HG02678 (cell line): ENCODE measurements at regions not wholly inside any gene's neighbourhood (a gene's known extent, or its start where the extent isn't known, plus 50 kb on each side); places are given as distances from the start of the nearest gene placed in this dataset.

Source experiments
- ATAC-seq: cut with Tn5 transposase; IDR thresholded peaks from one replicate; pipeline ENCODE4 v1.9.1; 2021; ENCODE audit warnings: mild to moderate bottlenecking, moderate library complexity; ENCODE audit not compliant: unreplicated experiment

DNA sequence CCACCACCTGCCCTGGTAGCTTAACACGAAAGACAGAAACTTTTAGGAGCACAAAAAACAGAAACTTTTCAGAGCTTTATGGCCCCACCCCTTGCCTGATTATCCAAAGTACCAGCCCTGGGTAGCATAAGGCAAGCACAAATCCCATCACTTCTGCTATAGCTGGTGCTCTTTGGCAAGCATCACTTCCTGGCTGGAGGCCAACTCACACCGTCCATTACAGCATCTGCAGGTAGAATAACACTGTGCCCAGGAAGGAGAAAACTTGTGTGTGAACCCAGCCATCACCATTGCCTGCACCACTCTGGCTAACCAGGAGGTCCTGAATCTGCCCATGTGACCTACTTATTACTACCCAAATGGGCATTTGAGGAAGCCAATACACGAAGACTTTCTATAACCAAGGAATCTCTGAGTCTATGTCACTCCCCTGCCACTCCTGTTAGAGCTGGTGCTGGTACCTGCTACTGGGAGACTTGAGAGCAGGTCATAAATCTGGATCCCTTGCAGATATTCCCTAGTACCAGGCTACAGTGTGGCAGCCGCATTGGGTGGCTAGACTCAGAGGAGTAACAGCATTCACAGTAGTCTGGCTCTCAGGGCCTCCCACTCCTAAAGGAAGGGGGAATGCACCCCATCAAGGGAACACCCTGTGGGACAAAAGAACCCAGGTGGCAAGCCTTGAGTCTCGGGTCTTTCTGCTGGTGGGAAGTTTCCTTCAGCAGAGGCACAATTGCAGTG is 73.3 kb upstream of the AKAP13 start:
- ATAC-seq: no peak

DNA sequence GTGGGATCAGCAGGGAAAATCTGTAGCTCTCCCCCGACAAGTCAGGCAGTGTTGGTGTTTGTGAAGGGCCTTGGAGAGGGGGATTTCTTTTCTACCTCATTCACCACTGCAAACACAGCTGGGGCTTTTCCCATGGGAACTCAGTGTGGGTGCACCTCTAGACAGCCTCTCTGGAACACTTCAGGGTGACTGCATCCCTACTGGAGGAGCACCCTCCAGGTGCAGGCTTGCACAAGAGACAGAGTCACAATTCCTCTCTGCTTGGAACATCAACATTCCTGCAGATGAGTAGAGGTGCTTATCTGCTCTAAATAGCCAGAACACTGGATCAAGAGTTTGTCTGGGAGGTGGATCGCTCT is 72.7 kb upstream of the AKAP13 start:
- ATAC-seq: no peak

DNA sequence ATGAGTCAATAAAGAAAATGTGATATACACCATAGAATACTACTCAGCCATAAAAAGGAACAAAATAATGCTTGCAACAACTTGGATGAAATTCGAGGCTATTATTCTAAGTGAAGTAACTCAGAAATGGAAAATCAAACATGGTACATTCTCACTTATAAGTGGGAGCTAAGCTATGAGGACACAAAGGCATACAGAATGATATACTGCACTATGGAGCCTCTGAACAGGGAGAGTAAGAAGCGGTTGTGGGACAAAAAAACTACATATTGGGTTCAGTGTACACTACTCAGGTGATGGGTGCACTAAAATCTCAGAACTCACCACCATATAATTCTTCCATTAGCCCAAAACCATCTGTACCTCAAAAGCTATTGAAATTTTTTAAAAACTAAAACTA is 68.8 kb upstream of the AKAP13 start:
- no peak for ATAC-seq

DNA sequence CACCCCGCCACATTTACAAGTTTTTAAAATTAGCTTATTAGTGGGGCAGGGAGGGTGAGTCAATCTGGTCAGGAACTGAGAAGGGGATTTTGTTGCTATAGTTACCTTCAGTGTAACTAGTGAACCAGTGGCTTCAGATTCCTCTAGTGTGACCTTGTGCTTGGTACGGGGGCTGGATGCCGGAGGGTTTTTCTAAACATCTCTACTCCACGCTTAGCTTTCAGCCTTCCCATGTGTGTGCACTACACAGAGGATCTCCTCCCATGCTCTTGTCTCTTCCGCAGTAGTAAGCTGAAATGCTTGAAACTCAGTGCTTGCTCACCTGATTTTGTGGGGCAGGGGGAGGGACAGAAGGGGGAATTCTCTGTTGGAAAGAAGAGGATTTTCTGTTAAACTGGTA is 67.9 kb upstream of the AKAP13 start:
- ATAC-seq: peak; percentile 96

DNA sequence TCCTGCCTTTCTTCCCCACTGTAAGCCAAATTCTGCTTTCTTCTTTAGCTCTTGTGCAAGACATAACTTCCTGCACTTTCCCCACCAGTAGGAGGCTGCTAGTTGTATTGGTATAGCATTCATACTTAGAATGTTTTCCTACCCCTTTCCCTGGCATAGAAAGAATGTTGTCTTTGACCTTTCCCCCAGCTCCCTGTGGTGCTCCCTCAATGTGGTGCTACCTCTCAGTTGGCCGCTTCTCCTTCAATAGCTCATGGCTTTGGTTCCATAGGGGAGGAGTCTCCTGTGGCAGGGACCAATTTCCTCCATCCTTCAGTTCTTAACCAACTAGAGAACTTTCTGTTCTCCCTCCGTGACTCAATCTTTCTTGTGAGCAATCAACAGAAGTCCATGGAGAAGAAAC is 67.5 kb upstream of the AKAP13 start:
- ATAC-seq: peak; percentile 24

DNA sequence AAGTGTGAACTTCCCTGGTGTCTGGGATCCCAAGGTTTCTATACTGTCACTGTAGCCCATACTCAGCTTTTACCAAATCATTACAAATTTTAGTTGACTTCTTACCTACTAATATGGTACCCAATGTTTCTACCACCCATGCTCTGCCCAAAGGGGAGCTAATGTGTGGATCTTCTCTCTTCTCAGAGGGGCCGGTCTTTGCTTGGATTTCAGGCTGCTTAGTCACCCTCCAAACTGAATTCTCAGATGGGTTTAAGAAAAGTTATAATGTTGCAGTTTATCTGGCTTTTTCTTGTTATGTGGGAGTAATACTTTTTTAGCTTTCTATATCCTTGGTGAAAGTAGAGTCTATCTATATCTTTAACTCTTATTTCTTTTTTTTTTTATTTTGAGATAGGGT is 67.1 kb upstream of the AKAP13 start:
- ATAC-seq: no peak

DNA sequence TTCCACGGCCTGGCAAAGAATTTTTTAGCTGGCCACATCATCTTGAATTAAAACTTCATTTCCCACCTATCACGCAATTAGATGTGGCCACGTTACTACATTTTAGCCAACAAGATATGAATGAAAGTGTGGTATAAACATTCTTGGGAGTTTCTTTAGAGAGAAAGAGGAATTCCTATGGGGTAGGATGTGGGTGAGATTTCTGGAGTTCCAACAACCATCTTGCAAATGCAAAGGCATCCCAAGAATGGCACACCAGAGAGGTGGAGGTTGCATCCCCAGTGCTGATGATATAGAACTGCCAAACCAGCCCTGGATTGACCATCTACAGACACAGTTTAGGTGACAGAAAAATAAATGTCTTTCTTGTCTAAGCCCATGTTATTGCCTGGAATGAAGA is 66.3 kb upstream of the AKAP13 start:
- ATAC-seq: no peak

DNA sequence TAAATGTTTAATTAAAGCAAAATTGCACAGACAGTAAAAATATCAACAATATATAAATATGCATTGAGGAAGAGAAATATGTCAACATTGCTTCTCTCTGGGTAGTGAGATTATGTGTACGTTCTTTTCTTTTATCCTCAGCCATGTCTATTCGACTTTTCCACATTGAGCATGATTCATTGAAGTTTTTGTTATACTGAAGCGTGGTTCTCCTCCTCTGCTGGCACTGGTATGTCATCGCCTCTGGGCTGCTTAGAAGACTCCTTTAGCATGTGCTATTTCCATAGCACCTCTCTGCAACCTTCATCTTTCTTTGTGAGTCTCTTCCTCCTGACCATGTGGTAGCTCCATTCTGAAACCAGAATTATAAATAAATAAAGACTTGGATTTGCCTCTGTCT is 65.8 kb upstream of the AKAP13 start:
- no peak for ATAC-seq

DNA sequence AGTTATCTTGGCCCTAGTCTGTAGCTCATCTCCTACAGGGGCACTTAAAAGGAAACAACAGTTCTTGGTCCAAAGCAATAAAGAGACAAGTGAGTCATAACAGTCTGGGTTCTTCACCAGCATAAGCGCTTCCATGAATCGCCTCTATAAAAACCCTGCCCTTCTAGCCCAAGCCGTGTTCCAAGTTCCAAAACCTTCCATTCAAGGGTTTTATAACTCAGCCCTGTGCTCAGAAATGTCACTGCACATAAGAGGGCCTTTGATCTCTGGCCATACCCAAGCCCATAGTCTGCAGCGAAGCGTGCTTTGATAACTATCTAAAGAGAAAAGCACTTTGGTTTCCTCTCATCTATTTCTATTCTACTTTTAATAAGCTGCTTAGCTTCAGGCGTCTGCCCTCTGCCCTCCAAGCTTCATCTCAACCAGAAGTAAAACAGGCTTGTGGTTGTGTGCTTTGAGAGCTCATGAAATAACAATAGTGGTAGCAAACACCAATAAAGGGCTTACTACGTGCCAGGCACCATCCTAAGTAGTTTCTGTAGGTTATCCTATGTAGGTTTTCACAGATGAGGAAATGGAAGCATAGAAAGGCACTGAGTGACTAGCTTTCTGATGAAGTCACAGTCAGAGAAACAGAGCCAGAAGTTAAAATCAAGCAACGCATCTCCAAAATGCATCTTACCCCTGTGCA is 64.0 kb upstream of the AKAP13 start:
- ATAC-seq: no peak

DNA sequence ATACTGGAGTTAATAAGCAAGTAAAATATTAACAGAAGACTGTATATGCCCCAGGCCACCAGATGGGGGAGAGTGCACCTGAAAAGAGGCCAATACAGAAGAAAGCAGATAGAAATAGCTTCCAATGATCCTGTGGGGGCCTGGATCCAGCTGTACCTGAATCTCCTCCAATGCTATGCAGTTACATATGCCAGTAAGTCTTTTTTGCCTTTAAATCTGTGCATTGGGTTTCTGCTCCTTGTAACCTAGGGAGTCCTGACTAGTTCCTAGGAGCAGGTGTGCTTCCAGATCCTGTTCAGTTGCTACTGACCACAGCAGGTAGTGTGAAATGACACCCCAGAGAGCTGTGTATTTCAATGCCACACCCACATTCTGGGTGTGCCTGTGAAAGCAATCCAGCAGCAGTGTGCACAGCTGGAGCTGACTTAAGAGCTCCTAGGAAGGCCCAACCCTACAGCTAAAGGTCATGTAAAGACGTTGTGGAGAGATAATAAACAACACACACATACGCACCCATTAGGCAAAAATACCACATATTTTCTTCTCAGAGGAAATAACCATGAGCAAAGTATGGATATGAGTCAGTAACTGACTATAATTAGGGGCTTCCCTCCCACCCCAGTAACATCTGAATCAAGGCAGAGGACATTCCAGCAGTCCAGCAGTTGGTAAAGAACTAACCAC is 62.2 kb upstream of the AKAP13 start:
- ATAC-seq: peak; percentile 89

DNA sequence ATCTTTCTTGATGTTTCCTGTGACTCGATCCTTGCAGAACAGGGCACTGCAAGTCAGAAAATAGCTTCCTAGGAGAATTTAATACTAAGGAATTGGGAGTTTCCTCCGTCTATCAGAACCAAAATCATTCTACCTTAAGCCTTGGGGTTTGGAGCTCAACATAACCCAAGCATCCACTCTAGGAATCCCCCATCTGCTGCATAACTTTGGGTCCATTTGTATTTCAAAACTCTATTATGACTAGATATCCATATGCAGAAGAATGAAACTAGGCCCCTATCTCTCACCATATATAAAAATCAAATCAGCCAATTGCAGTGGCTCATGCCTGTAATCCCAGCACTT is 61.7 kb upstream of the AKAP13 start:
- no peak for ATAC-seq

DNA sequence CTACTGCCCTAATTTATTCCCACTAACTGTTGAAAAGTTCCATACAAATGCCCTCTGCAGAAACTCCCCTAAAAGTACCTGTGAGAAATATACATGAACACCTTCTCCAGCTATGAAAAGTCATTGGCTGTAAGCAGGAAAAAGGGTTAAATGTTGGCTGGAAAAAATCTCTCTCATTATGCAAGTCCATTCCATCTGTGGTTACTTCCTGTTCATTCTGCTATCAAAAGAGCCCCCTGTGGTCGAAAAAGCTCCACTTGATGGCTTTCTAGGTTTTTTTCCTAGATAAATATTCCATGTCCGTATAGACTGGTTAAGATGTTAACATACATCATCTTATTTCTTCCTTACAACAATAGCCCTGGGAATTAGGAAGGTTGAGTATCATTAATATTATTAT is 56.2 kb upstream of the AKAP13 start:
- ATAC-seq: no peak

DNA sequence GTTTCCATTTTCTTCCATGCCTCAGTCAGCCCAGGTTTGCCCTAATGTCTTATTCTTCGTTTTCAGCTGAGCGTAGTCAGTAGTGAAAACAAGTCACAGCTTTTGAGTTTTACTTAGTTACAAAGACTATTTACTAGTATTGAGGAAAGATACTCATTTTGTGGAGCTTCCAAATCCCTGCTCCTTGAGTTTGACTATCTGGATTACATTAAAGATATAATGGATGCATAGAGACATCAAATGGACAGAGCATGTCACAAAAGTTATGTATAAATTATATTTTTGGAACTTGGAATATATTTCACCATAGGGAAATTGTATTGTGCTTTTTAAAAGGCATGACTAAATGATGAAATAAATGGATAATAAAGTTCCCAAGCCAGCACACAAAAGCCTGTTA is 54.6 kb upstream of the AKAP13 start:
- ATAC-seq: no peak

DNA sequence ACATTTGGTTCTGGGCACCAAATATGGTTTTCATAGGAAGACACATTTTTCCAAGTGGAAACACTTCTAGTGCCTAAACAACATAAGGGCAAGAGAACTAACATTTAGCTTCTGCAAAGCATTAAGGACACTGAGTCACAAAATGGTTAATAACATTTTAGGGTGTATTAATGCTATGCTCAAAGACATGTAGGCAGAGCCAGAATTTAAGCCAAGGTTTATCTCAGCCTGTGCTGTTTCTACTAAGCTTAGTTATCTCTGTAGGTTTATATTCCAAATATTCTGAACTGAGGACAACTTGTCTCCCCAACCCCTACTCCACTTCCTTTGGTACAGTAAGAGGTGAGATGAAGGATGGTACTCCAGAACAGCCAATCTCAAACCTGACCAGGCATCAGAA is 54.1 kb upstream of the AKAP13 start:
- ATAC-seq: no peak

DNA sequence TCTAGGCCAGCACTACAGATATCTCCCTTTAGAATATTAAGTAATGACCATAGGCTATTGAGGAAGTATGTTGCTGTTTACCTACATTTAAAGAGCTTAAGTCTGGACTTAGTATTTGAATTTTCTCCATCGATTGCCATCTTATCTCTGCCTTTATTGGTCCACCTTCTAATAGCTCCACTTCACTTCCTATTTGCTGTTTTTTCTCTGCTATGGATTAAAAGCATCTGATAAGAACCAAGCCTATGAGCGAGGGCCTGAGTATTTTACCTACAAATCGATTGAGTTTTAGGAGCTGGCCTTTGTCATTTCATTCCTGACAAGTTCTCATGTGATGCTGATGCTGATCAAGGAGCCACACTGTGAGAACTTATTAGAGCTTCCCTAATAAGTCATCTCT is 52.6 kb upstream of the AKAP13 start:
- ATAC-seq: no peak

DNA sequence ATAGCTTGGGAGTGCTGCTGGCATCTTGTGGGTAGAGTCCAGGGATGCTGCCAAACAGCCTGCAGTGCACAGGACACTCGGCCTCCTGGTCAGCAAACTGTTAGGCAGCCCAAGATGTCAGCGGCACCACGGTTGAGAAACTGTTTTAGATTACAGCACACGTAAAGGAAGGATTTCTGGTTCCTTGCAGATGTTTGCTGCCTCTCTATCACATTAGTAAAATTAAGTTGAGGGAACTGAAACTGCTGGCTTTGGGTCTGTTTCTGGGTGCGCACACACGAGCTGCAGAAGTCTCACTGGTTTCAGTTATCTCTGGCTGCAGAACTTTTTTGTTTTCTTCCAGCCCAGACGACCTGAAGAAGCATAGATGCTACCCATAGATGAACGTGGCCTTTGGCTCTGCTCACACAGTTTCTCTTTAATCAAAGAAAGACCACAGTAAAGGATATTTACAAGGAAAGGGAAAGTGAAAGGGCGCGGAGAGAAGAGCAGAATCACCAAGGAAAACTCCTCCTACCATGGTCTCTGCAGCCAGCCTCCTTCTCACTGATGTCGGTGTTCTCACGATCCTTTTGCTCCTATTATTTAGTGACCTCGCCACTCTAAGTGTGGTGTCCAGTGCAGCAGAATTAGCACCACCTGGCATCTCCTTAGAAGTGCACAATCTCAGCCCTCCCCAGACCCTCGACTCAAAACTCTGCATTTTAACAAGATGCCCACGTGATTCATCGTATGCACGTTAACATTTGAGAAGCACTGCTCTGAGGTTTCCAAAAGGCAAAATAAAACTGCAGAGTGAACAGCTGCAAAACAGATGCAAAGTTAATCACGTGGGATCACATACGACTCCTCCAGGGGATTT is 50.6 kb upstream of the AKAP13 start:
- peak; percentile 67 for ATAC-seq
